ENCODE measurements at regions not wholly inside any gene's neighbourhood (a gene's known extent, or its start where the extent isn't known, plus 50 kb on each side); places are given as distances from the start of the nearest gene placed in this dataset.

DNA sequence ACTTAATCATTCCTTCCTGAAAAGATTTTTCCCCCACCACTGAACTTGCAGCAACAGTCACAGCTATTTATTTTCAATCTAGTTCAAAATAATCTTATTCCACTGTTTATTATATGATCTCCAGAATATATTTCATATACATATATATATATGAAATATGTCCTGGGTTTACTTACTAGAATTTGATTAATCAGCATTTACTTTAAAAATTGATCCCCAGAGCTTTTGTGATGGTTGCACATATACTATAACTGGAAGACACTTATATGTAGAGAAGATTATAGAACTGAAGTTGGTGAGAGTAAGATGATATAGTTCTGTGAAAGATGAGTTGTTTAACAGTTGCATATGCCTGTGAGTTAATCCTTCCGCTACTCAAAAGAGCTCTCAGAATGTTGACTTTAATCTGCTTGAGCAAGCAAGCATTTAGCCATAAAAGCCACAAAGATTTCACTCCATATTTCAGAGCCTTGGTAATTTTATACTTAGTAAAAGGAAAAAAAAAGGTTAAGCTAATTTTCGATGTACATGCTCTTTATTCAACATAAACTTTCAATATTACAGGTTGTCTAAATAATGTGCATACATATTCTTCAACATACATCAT lies 399.3 kb upstream of the CDH9 start:
- 83 to 87% (median 84%) methylated on average over 2 of the region's 2 CpGs for WGBS, 3 donors
- Histone ChIP-seq H3K27me3 (no peaks in the 10 kb centered on the region), H3K27ac (no peak overlapping the region), H3K9me3 (no peaks in the 10 kb centered on the region), H3K4me3 (no peak overlapping the region), H3K36me3 (no peaks in the 10 kb centered on the region), H3K4me1 (ENCODE audit: insufficient read depth) (no peaks in the 10 kb centered on the region)
- intact Hi-C loops (cut with DNase I), result no loop called here
- TF ChIP-seq, protein P1, sequence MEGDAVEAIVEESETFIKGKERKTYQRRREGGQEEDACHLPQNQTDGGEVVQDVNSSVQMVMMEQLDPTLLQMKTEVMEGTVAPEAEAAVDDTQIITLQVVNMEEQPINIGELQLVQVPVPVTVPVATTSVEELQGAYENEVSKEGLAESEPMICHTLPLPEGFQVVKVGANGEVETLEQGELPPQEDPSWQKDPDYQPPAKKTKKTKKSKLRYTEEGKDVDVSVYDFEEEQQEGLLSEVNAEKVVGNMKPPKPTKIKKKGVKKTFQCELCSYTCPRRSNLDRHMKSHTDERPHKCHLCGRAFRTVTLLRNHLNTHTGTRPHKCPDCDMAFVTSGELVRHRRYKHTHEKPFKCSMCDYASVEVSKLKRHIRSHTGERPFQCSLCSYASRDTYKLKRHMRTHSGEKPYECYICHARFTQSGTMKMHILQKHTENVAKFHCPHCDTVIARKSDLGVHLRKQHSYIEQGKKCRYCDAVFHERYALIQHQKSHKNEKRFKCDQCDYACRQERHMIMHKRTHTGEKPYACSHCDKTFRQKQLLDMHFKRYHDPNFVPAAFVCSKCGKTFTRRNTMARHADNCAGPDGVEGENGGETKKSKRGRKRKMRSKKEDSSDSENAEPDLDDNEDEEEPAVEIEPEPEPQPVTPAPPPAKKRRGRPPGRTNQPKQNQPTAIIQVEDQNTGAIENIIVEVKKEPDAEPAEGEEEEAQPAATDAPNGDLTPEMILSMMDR (IDR thresholded peaks at IDR 0.05), result no peak
- TF ChIP-seq EP300 (IDR thresholded peaks at IDR 0.05), result no peak
- TF ChIP-seq POLR2A (IDR thresholded peaks at IDR 0.05), result no peak
- no peak for DNase-seq

DNA sequence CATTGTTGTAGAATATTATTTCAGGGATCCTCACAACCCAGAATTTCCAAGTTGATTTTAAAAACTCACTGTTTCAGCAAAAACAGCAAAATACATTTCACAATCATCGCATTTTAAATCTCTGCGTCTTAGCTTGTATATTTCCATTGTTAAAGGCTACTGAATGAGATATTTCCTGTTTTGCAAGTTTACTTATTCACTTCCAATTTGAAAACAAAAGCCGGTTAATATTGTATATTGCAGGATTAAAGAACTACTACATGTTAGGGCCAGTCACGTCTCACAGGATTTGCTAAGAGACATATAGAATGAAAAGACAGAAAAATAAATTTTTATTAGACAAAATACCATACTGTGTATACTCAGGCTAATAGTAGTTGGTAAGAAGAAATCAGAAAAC lies 395.9 kb upstream of the CDH9 start:
- no peak for DNase-seq
- Histone ChIP-seq H3K27ac (no peak overlapping the region), H3K4me1 (ENCODE audit: insufficient read depth) (no peaks in the 10 kb centered on the region), H3K36me3 (no peaks in the 10 kb centered on the region), H3K9me3 (no peaks in the 10 kb centered on the region), H3K4me3 (no peak overlapping the region), H3K27me3 (no peaks in the 10 kb centered on the region)
- TF ChIP-seq, protein P1 (IDR thresholded peaks at IDR 0.05), result no peak
- TF ChIP-seq POLR2A (IDR thresholded peaks at IDR 0.05), result no peak
- no peak for TF ChIP-seq EP300 (IDR thresholded peaks at IDR 0.05)
- intact Hi-C loops (cut with DNase I), result no loop called here
- WGBS, 3 donors, result 90 to 92% (median 91%) methylated on average over 4 of the region's 4 CpGs

DNA sequence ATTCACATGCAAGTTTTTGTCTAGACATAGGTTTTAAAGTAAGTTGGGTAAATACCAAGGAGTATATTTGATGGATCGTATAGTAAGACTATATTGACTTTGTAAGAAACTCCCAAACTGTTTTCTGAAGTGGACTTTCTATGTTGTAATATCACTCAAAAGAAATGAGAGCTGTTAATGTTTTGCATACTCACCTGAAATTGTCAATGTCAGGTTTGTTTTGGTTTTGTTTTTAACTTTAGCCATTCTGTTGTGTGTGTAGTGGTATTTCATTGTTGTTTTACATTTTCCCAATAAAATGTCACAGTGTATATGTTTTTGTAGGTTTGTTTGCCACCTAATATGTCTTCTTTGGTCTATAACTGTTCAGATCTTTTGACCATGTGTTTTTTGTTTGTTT lies 375.7 kb upstream of the CDH9 start:
- intact Hi-C loops (cut with DNase I), result no loop called here
- no peak for DNase-seq
- 94 to 98% (median 97%) methylated on average over 1 of the region's 1 CpG for WGBS, 3 donors
- H3K4me3 ChIP-seq, result no peak overlapping the region
- no peaks in the 10 kb centered on the region for H3K4me1 ChIP-seq (ENCODE audit: insufficient read depth)
- no peaks in the 10 kb centered on the region for H3K36me3 ChIP-seq
- no peak overlapping the region for H3K27ac ChIP-seq
- TF ChIP-seq, protein P1 (IDR thresholded peaks at IDR 0.05), result no peak
- no peak for TF ChIP-seq EP300 (IDR thresholded peaks at IDR 0.05)
- no peak for TF ChIP-seq POLR2A (IDR thresholded peaks at IDR 0.05)
- no peaks in the 10 kb centered on the region for H3K9me3 ChIP-seq
- no peaks in the 10 kb centered on the region for H3K27me3 ChIP-seq

DNA sequence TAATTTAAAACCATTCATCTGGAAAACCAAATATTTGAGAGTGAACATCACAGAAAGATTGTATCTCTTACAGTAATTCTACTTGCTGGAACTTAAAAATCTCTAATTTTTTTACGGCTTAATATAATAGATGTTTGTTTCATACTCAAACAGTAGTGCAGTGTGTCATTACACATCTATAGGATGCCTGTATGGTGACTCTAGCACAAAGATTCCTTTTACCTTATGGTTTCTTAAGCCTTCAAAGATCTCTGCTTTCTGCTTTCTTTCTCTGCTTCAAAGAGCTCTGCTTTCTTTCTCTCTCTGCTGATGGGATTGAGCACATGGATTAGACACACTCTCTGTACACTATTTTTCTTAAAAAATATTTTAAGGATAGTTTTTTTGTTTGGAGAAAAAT lies 374.0 kb upstream of the CDH9 start:
- Histone ChIP-seq H3K27ac (no peak overlapping the region), H3K27me3 (no peaks in the 10 kb centered on the region), H3K36me3 (no peaks in the 10 kb centered on the region), H3K9me3 (no peaks in the 10 kb centered on the region), H3K4me1 (ENCODE audit: insufficient read depth) (no peaks in the 10 kb centered on the region), H3K4me3 (no peak overlapping the region)
- 46 to 91% (median 85%) methylated on average over 1 of the region's 1 CpG for WGBS, 3 donors
- no peak for DNase-seq
- intact Hi-C loops (cut with DNase I), result no loop called here
- TF ChIP-seq, protein P1 (IDR thresholded peaks at IDR 0.05), result no peak
- TF ChIP-seq POLR2A (IDR thresholded peaks at IDR 0.05) (no peak), EP300 (IDR thresholded peaks at IDR 0.05) (no peak)

All from ovary (tissue), 7 donors.